ENCODE measurements at regions not wholly inside any gene's neighbourhood (a gene's known extent, or its start where the extent isn't known, plus 50 kb on each side); places are given as distances from the start of the nearest gene placed in this dataset.

DNA sequence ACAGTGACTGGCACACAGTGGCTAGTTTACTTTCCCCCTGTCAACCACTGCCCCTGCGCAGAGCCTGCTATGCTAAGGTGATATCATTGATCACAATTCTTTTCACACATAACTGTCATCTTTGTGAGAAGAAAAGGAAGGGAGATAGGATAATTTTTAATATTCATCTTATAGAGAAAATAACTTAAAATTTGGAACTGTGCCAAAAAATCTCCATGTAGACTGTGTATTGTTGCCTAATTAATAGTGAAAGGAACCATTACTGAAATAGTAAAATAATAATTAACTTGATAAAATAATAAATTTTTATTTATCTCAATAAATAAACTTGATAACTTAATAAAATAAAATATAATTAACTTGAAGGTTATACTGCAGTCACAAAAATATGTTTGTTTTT, 1069.4 kb downstream of the C4orf33 start:
- TF ChIP-seq, protein P1, sequence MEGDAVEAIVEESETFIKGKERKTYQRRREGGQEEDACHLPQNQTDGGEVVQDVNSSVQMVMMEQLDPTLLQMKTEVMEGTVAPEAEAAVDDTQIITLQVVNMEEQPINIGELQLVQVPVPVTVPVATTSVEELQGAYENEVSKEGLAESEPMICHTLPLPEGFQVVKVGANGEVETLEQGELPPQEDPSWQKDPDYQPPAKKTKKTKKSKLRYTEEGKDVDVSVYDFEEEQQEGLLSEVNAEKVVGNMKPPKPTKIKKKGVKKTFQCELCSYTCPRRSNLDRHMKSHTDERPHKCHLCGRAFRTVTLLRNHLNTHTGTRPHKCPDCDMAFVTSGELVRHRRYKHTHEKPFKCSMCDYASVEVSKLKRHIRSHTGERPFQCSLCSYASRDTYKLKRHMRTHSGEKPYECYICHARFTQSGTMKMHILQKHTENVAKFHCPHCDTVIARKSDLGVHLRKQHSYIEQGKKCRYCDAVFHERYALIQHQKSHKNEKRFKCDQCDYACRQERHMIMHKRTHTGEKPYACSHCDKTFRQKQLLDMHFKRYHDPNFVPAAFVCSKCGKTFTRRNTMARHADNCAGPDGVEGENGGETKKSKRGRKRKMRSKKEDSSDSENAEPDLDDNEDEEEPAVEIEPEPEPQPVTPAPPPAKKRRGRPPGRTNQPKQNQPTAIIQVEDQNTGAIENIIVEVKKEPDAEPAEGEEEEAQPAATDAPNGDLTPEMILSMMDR (IDR thresholded peaks at IDR 0.05), result no peak
- TF ChIP-seq ZFX (IDR thresholded peaks at IDR 0.05; ENCODE audit: borderline replicate concordance), result no peak
